GM23338 (cell line): ENCODE measurements at regions not wholly inside any gene's neighbourhood (a gene's known extent, or its start where the extent isn't known, plus 50 kb on each side); places are given as distances from the start of the nearest gene placed in this dataset.
A peak's percentile ranks its signal among the peaks of the same experiment; 100 is the strongest.

Experiments
- ATAC-seq: fragments of 200-7000 bp; cut with Tn5 transposase; 3 replicates; pipeline ENCODE4 v1.9.1; 2020
- DNase-seq: peaks from one replicate; pipeline ENCODE4 v3.0.0-alpha.2; 2015; ENCODE audit warnings: low spot score
- H2AFZ ChIP-seq: fragments of 200-600 bp; sonication (generic); 2 replicates; pipeline ENCODE4 v1.8.0; 2016; ENCODE audit warnings: antibody characterized with exemption, mild to moderate bottlenecking, moderate library complexity
- H3F3A ChIP-seq: fragments of 200-600 bp; sonication (generic); replicated peaks from 2 replicates; pipeline ENCODE4 v1.8.0; 2017; ENCODE audit warnings: antibody characterized with exemption, mixed run types, low read depth
- H3K27ac ChIP-seq: fragments of 200-600 bp; sonication (generic); 2 replicates; pipeline ENCODE4 v1.6.1; 2016; ENCODE audit warnings: low read depth
- H3K27me3 ChIP-seq: fragments of 200-600 bp; sonication (generic); 2 replicates; pipeline ENCODE4 v1.8.0; 2016; ENCODE audit warnings: mild to moderate bottlenecking, mixed run types, moderate library complexity; ENCODE audit not compliant: insufficient read depth
- H3K36me3 ChIP-seq: fragments of 200-600 bp; sonication (generic); 2 replicates; pipeline ENCODE4 v1.8.0; 2016; ENCODE audit warnings: mild to moderate bottlenecking; ENCODE audit not compliant: insufficient read depth
- H3K4me1 ChIP-seq: fragments of 200-600 bp; sonication (generic); 2 replicates; pipeline ENCODE4 v1.8.0; 2016; ENCODE audit warnings: mild to moderate bottlenecking, moderate library complexity; ENCODE audit not compliant: insufficient read depth
- H3K4me2 ChIP-seq: fragments of 200-600 bp; sonication (generic); 2 replicates; pipeline ENCODE4 v1.7.1; 2017; ENCODE audit warnings: mixed run types
- H3K4me3 ChIP-seq: fragments of 200-600 bp; sonication (generic); 2 replicates; pipeline ENCODE4 v1.6.1; 2016; ENCODE audit warnings: mixed run types
- H3K79me2 ChIP-seq: fragments of 200-600 bp; sonication (generic); replicated peaks from 2 replicates; pipeline ENCODE4 v1.8.0; 2017; ENCODE audit warnings: mild to moderate bottlenecking; ENCODE audit not compliant: insufficient read depth
- H3K9me2 ChIP-seq: fragments of 200-600 bp; sonication (generic); 2 replicates; pipeline ENCODE4 v1.8.0; 2017; ENCODE audit not compliant: insufficient read depth
- H4K20me1 ChIP-seq: fragments of 200-600 bp; sonication (generic); replicated peaks from 2 replicates; pipeline ENCODE4 v1.8.0; 2017; ENCODE audit warnings: mild to moderate bottlenecking; ENCODE audit not compliant: insufficient read depth
- H3K27ac Mint-ChIP-seq: 2 replicates; pipeline ENCODE4 v1.8.0; 2020; ENCODE audit warnings: inconsistent platforms, mild to moderate bottlenecking, moderate library complexity, mixed read lengths
- H3K27me3 Mint-ChIP-seq: 3 replicates; pipeline ENCODE4 v1.8.0; 2022; ENCODE audit warnings: low read depth, mild to moderate bottlenecking, moderate library complexity, mixed read lengths, inconsistent platforms; ENCODE audit not compliant: insufficient read depth, poor library complexity
- H3K36me3 Mint-ChIP-seq: 3 replicates; pipeline ENCODE4 v1.8.0; 2021; ENCODE audit warnings: low read depth, mild to moderate bottlenecking, inconsistent platforms, moderate library complexity, mixed read lengths
- H3K4me1 Mint-ChIP-seq: 3 replicates; pipeline ENCODE4 v1.8.0; 2020; ENCODE audit warnings: mild to moderate bottlenecking, inconsistent platforms, mixed read lengths
- H3K4me3 Mint-ChIP-seq: 3 replicates; pipeline ENCODE4 v1.8.0; 2021; ENCODE audit warnings: moderate library complexity, mild to moderate bottlenecking, inconsistent platforms, mixed read lengths
- H3K9me3 Mint-ChIP-seq: 3 replicates; pipeline ENCODE4 v1.8.0; 2020; ENCODE audit warnings: moderate library complexity, mild to moderate bottlenecking, inconsistent platforms, mixed read lengths
- CTCF ChIP-seq, 2 experiments: fragments of 200-600 bp in 1 of 2; sonication (generic) in 1 of 2; conservative IDR thresholded peaks; 2 replicates each; pipeline versions ENCODE4 v1.5.1 to v1.6.1; 2016 to 2017; ENCODE audit warnings: antibody characterized with exemption in 2 of 2, low read depth in 2 of 2, mild to moderate bottlenecking in 2 of 2, moderate library complexity in 1 of 2
- ETS1 ChIP-seq: IDR thresholded peaks from 2 replicates; pipeline ENCODE4 v1.6.1; 2016; ENCODE audit warnings: antibody characterized with exemption
- EZH2 ChIP-seq: fragments of 200-600 bp; sonication (generic); IDR thresholded peaks from one replicate; pipeline ENCODE4 v1.8.0; 2017; ENCODE audit warnings: antibody characterized with exemption, mild to moderate bottlenecking, low read depth; ENCODE audit not compliant: unreplicated experiment
- REST ChIP-seq: IDR thresholded peaks from one replicate; pipeline ENCODE4 v1.6.1; 2018; ENCODE audit warnings: antibody characterized with exemption; ENCODE audit not compliant: unreplicated experiment
- ZNF114 ChIP-seq: fragments of 250-450 bp; sonication (Bioruptor Pico); IDR thresholded peaks from 2 replicates; pipeline ENCODE4 v1.5.0; 2020; ENCODE audit warnings: mild to moderate bottlenecking, moderate library complexity
- ZNF331 ChIP-seq: fragments of 250-450 bp; sonication (Bioruptor Pico); IDR thresholded peaks from 2 replicates; pipeline ENCODE4 v1.5.0; 2020; ENCODE audit warnings: low read depth, mild to moderate bottlenecking, moderate library complexity
- TF ChIP-seq, protein P1 (sequence below): fragments of 250-450 bp; sonication (Bioruptor Pico); IDR thresholded peaks from 2 replicates; pipeline ENCODE4 v1.5.0; 2020; ENCODE audit warnings: mild to moderate bottlenecking, moderate library complexity

DNA sequence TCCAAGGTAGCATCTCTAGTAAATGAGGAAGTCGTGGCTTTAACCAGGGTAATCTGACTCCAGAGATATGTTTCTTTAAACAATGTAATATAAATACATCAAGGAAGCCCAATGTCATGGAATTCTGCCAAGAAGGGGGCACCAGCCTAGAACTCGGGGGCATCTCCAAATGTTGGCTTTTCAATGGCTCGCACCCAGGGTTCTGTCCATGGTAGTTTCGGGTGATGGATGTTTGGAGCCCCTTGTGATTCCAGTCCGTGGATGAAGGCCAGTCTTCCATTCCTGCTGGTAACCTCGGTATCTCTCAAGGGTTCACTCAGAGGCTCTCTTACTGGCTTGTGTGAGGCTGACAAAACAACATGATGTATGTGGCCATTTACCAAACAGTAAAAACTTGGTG, 91.7 kb upstream of the SPHKAP start:
- Histone ChIP-seq H3K27ac (no peak overlapping the region), H3K27me3 (no peaks in the 10 kb centered on the region), H3K79me2 (no peaks in the 10 kb centered on the region), H3K4me2 (no peak overlapping the region), H2AFZ (no peak overlapping the region), H3K4me1 (peaks cover 9% of the 10 kb centered on the region), H4K20me1 (no peaks in the 10 kb centered on the region), H3K4me3 (no peak overlapping the region), H3K9me2 (peaks cover 7% of the 10 kb centered on the region), H3K36me3 (no peaks in the 10 kb centered on the region), H3F3A (no peaks in the 10 kb centered on the region)
- Mint-ChIP-seq H3K27ac (no peak overlapping the region), H3K9me3 (peaks cover 4% of the 10 kb centered on the region; the same call in 2 of the 3 replicates), H3K4me1 (peaks cover 10% of the 10 kb centered on the region; the same call in 2 of the 3 replicates), H3K4me3 (no peak overlapping the region), H3K36me3 (no peaks in the 10 kb centered on the region), H3K27me3 (no peaks in the 10 kb centered on the region)
- peak; percentile 53 for TF ChIP-seq REST
- no peak for TF ChIP-seq ZNF114
- DNase-seq (no peak), ATAC-seq (no peak)

DNA sequence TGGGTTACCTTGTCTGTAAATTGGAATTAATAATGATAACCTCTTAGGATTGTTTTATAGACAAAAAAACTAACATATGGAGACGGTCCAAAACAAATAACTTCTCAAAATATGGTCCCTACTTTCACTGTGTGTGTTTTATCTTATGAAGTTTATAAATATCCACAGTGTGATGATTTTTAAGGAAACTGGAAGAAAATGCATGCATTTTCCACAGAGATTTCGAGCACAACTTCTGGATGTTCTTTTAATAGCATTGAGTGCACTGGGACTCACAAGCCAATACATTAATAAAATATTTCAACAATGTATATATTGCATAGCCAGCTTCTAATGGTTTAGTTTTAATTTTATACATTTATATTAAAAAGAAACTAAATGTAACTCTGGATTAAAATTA, 87.9 kb upstream of the SPHKAP start:
- Histone ChIP-seq H3K4me2 (no peak overlapping the region), H2AFZ (no peak overlapping the region), H3K36me3 (no peaks in the 10 kb centered on the region), H3F3A (no peaks in the 10 kb centered on the region), H3K27ac (no peak overlapping the region), H3K9me2 (peaks cover 7% of the 10 kb centered on the region), H3K79me2 (no peaks in the 10 kb centered on the region), H3K4me3 (no peak overlapping the region), H3K27me3 (no peaks in the 10 kb centered on the region), H4K20me1 (no peaks in the 10 kb centered on the region), H3K4me1 (peaks cover 9% of the 10 kb centered on the region)
- ATAC-seq (no peak), DNase-seq (no peak)
- H3K9me3 Mint-ChIP-seq = peaks cover 7% of the 10 kb centered on the region; the same call in 2 of the 3 replicates
- no peaks in the 10 kb centered on the region for H3K36me3 Mint-ChIP-seq
- H3K27ac Mint-ChIP-seq = no peak overlapping the region
- H3K27me3 Mint-ChIP-seq = no peaks in the 10 kb centered on the region
- no peak overlapping the region for H3K4me3 Mint-ChIP-seq
- H3K4me1 Mint-ChIP-seq = peaks cover 10% of the 10 kb centered on the region; the same call in 2 of the 3 replicates
- TF ChIP-seq ZNF331 (CRISPR knock-in tag) = no peak
- no peak for TF ChIP-seq ETS1
- TF ChIP-seq CTCF (conservative IDR thresholded peaks at IDR 0.05; ENCODE audit: low read depth in 2 of 2) = no peak
- TF ChIP-seq, protein P1, sequence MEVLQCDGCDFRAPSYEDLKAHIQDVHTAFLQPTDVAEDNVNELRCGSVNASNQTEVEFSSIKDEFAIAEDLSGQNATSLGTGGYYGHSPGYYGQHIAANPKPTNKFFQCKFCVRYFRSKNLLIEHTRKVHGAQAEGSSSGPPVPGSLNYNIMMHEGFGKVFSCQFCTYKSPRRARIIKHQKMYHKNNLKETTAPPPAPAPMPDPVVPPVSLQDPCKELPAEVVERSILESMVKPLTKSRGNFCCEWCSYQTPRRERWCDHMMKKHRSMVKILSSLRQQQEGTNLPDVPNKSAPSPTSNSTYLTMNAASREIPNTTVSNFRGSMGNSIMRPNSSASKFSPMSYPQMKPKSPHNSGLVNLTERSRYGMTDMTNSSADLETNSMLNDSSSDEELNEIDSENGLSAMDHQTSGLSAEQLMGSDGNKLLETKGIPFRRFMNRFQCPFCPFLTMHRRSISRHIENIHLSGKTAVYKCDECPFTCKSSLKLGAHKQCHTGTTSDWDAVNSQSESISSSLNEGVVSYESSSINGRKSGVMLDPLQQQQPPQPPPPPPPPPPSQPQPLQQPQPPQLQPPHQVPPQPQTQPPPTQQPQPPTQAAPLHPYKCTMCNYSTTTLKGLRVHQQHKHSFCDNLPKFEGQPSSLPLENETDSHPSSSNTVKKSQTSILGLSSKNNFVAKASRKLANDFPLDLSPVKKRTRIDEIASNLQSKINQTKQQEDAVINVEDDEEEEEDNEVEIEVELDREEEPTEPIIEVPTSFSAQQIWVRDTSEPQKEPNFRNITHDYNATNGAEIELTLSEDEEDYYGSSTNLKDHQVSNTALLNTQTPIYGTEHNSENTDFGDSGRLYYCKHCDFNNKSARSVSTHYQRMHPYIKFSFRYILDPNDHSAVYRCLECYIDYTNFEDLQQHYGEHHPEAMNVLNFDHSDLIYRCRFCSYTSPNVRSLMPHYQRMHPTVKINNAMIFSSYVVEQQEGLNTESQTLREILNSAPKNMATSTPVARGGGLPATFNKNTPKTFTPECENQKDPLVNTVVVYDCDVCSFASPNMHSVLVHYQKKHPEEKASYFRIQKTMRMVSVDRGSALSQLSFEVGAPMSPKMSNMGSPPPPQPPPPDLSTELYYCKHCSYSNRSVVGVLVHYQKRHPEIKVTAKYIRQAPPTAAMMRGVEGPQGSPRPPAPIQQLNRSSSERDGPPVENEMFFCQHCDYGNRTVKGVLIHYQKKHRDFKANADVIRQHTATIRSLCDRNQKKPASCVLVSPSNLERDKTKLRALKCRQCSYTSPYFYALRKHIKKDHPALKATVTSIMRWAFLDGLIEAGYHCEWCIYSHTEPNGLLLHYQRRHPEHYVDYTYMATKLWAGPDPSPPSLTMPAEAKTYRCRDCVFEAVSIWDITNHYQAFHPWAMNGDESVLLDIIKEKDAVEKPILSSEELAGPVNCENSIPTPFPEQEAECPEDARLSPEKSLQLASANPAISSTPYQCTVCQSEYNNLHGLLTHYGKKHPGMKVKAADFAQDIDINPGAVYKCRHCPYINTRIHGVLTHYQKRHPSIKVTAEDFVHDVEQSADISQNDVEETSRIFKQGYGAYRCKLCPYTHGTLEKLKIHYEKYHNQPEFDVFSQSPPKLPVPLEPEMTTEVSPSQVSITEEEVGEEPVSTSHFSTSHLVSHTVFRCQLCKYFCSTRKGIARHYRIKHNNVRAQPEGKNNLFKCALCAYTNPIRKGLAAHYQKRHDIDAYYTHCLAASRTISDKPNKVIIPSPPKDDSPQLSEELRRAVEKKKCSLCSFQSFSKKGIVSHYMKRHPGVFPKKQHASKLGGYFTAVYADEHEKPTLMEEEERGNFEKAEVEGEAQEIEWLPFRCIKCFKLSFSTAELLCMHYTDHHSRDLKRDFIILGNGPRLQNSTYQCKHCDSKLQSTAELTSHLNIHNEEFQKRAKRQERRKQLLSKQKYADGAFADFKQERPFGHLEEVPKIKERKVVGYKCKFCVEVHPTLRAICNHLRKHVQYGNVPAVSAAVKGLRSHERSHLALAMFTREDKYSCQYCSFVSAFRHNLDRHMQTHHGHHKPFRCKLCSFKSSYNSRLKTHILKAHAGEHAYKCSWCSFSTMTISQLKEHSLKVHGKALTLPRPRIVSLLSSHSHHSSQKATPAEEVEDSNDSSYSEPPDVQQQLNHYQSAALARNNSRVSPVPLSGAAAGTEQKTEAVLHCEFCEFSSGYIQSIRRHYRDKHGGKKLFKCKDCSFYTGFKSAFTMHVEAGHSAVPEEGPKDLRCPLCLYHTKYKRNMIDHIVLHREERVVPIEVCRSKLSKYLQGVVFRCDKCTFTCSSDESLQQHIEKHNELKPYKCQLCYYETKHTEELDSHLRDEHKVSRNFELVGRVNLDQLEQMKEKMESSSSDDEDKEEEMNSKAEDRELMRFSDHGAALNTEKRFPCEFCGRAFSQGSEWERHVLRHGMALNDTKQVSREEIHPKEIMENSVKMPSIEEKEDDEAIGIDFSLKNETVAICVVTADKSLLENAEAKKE (CRISPR knock-in tag) = no peak
- no peak for TF ChIP-seq EZH2
